ENCODE measurements at regions not wholly inside any gene's neighbourhood (a gene's known extent, or its start where the extent isn't known, plus 50 kb on each side); places are given as distances from the start of the nearest gene placed in this dataset.
"Not testable (repeated sequence)": the region's sequence is repeated elsewhere in the genome, so short reads cannot be mapped to it uniquely, and the experiment has no call there.

- ATAC-seq, result not testable (repeated sequence)
Measured at GRCh38 chr20:48213635-48214034, 428.4 kb upstream of the SULF2 start.

DNA sequence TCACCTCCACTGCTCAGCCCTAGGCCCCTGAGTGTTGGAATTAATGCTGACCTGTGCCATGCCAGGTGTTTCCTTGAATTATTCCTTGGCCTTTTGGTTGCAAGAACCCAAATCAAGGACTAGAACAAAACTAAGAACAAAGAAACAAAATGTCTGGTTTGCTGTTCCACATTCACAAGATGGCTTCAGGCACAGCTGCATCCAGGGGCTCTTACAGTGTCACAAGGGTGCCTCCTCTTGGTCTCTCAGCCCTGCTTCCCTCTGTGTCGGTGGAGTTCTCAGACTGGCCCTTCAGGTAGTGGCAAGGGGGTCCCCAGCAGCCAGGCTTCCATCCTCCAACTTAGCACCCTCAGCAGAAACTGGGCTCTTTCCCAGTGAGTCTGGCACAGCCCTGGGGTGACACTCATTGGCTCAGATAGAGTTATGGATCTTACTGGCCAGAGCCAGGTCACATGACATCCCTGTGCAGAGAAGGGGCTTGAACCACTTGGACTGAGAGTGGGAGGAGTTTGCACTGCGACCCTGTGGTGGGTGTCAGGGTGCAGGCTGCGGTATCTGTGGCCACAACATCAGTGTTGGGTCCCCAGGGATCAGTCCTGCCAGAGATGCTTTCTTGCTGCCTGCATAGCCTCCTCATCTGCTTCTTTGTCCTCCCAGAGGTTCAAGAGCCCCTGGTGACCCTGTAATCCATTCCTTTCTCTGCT is 427.7 kb upstream of the SULF2 start:
- ATAC-seq, result no peak
- TF ChIP-seq BACH2 (CRISPR knock-in tag; IDR thresholded peaks at IDR 0.05; ENCODE audit: borderline replicate concordance) (no peak), GLIS3 (CRISPR knock-in tag; IDR thresholded peaks at IDR 0.05) (no peak), RARB (CRISPR knock-in tag; IDR thresholded peaks at IDR 0.05) (no peak), ZNF8 (CRISPR knock-in tag; IDR thresholded peaks at IDR 0.05) (no peak), ZNF70 (CRISPR knock-in tag; IDR thresholded peaks at IDR 0.05) (no peak), ESRRG (CRISPR knock-in tag; IDR thresholded peaks at IDR 0.05) (no peak), ZC3H10 (CRISPR knock-in tag; IDR thresholded peaks at IDR 0.05) (no peak), OSR1 (CRISPR knock-in tag; IDR thresholded peaks at IDR 0.05) (no peak), CSDC2 (CRISPR knock-in tag; IDR thresholded peaks at IDR 0.05) (no peak), SNAI2 (CRISPR knock-in tag; IDR thresholded peaks at IDR 0.05) (no peak), CSRNP3 (CRISPR knock-in tag; IDR thresholded peaks at IDR 0.05) (no peak), ARNTL (CRISPR knock-in tag; IDR thresholded peaks at IDR 0.05; ENCODE audit: borderline replicate concordance, low read depth) (no peak), ZNF565 (CRISPR knock-in tag; conservative IDR thresholded peaks at IDR 0.05; ENCODE audit: low read depth) (no peak), ZFP3 (CRISPR knock-in tag; IDR thresholded peaks at IDR 0.05) (no peak), ZFP30 (CRISPR knock-in tag; IDR thresholded peaks at IDR 0.05) (no peak), ISL1 (CRISPR knock-in tag; IDR thresholded peaks at IDR 0.05) (no peak), PPARA (CRISPR knock-in tag; IDR thresholded peaks at IDR 0.05; ENCODE audit: borderline replicate concordance) (no peak), TOX (CRISPR knock-in tag; IDR thresholded peaks at IDR 0.05; ENCODE audit: borderline replicate concordance) (no peak)
- TF ChIP-seq, protein P1, sequence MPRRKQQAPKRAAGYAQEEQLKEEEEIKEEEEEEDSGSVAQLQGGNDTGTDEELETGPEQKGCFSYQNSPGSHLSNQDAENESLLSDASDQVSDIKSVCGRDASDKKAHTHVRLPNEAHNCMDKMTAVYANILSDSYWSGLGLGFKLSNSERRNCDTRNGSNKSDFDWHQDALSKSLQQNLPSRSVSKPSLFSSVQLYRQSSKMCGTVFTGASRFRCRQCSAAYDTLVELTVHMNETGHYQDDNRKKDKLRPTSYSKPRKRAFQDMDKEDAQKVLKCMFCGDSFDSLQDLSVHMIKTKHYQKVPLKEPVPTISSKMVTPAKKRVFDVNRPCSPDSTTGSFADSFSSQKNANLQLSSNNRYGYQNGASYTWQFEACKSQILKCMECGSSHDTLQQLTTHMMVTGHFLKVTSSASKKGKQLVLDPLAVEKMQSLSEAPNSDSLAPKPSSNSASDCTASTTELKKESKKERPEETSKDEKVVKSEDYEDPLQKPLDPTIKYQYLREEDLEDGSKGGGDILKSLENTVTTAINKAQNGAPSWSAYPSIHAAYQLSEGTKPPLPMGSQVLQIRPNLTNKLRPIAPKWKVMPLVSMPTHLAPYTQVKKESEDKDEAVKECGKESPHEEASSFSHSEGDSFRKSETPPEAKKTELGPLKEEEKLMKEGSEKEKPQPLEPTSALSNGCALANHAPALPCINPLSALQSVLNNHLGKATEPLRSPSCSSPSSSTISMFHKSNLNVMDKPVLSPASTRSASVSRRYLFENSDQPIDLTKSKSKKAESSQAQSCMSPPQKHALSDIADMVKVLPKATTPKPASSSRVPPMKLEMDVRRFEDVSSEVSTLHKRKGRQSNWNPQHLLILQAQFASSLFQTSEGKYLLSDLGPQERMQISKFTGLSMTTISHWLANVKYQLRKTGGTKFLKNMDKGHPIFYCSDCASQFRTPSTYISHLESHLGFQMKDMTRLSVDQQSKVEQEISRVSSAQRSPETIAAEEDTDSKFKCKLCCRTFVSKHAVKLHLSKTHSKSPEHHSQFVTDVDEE (CRISPR knock-in tag; IDR thresholded peaks at IDR 0.05), result no peak
- TF ChIP-seq, protein P2, sequence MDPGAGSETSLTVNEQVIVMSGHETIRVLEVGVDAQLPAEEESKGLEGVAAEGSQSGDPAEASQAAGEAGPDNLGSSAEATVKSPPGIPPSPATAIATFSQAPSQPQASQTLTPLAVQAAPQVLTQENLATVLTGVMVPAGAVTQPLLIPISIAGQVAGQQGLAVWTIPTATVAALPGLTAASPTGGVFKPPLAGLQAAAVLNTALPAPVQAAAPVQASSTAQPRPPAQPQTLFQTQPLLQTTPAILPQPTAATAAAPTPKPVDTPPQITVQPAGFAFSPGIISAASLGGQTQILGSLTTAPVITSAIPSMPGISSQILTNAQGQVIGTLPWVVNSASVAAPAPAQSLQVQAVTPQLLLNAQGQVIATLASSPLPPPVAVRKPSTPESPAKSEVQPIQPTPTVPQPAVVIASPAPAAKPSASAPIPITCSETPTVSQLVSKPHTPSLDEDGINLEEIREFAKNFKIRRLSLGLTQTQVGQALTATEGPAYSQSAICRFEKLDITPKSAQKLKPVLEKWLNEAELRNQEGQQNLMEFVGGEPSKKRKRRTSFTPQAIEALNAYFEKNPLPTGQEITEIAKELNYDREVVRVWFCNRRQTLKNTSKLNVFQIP (CRISPR knock-in tag; IDR thresholded peaks at IDR 0.05; ENCODE audit: borderline replicate concordance, low read depth), result no peak

GRCh38 chr20:48211847-48212246 is 426.6 kb upstream of the SULF2 start:
- no peak for ATAC-seq
- TF ChIP-seq, protein P1 (CRISPR knock-in tag; IDR thresholded peaks at IDR 0.05), result no peak

GRCh38 chr20:48211238-48211637 is 426.0 kb upstream of the SULF2 start:
- TF ChIP-seq CSRNP3 (CRISPR knock-in tag; IDR thresholded peaks at IDR 0.05), result no peak
- ATAC-seq, result no peak

Data from SK-N-SH treated with all-trans-retinoic acid at 6 μM for 48 hours (cell line).